MM.1S (cell line): ENCODE measurements at regions not wholly inside any gene's neighbourhood (a gene's known extent, or its start where the extent isn't known, plus 50 kb on each side); places are given as distances from the start of the nearest gene placed in this dataset.
A peak's percentile ranks its signal among the peaks of the same experiment; 100 is the strongest.

Experiments used
- DNase-seq: peaks from one replicate; pipeline ENCODE4 v3.0.0-alpha.2; 2015
- H2AFZ ChIP-seq: fragments of 300-600 bp; sonication (generic); 2 replicates; pipeline ENCODE4 v1.6.0; 2016; ENCODE audit warnings: antibody characterized with exemption, low read length
- H3F3A ChIP-seq: fragments of 300-600 bp; sonication (generic); 2 replicates; pipeline ENCODE4 v1.6.1; 2016; ENCODE audit warnings: mild to moderate bottlenecking, antibody characterized with exemption, low read length, moderate library complexity, mixed read lengths; ENCODE audit not compliant: insufficient read depth
- H3K27ac ChIP-seq: fragments of 300-600 bp; sonication (generic); 2 replicates; pipeline ENCODE4 v1.5.1; 2016; ENCODE audit warnings: mild to moderate bottlenecking, low read length
- H3K27me3 ChIP-seq: fragments of 300-600 bp; sonication (generic); replicated peaks from 2 replicates; pipeline ENCODE4 v1.6.0; 2016; ENCODE audit warnings: low read length; ENCODE audit not compliant: insufficient read depth
- H3K36me3 ChIP-seq: fragments of 300-600 bp; sonication (generic); replicated peaks from 2 replicates; pipeline ENCODE4 v1.6.1; 2016; ENCODE audit warnings: mild to moderate bottlenecking, low read length, mixed read lengths; ENCODE audit not compliant: insufficient read depth
- H3K4me1 ChIP-seq: fragments of 300-600 bp; sonication (generic); 2 replicates; pipeline ENCODE4 v1.6.1; 2016; ENCODE audit warnings: low read length, mixed read lengths
- H3K4me2 ChIP-seq: fragments of 300-600 bp; sonication (generic); 2 replicates; pipeline ENCODE4 v1.6.0; 2016; ENCODE audit warnings: low read depth, low read length
- H3K4me3 ChIP-seq: fragments of 300-600 bp; sonication (generic); 2 replicates; pipeline ENCODE4 v1.5.1; 2016; ENCODE audit warnings: low read length, mixed read lengths
- H3K79me2 ChIP-seq: fragments of 300-600 bp; sonication (generic); 2 replicates; pipeline ENCODE4 v1.6.1; 2016; ENCODE audit warnings: mixed run types, low read length, mixed read lengths
- H3K9ac ChIP-seq: fragments of 300-600 bp; sonication (generic); 2 replicates; pipeline ENCODE4 v1.6.1; 2016; ENCODE audit warnings: low read length, mixed read lengths
- H3K9me2 ChIP-seq: fragments of 300-600 bp; sonication (generic); replicated peaks from 2 replicates; pipeline ENCODE4 v1.6.1; 2016; ENCODE audit warnings: mild to moderate bottlenecking, low read length, mixed read lengths; ENCODE audit not compliant: insufficient read depth
- H3K9me3 ChIP-seq: fragments of 300-600 bp; sonication (generic); replicated peaks from 2 replicates; pipeline ENCODE4 v1.6.1; 2016; ENCODE audit warnings: mild to moderate bottlenecking, low read length, mixed read lengths; ENCODE audit not compliant: insufficient read depth
- H4K20me1 ChIP-seq: fragments of 300-600 bp; sonication (generic); 2 replicates; pipeline ENCODE4 v1.6.1; 2016; ENCODE audit warnings: mild to moderate bottlenecking, low read length, moderate library complexity, mixed read lengths; ENCODE audit not compliant: insufficient read depth
- EZH2 ChIP-seq: fragments of 300-600 bp; sonication (generic); optimal IDR thresholded peaks from 2 replicates; pipeline ENCODE3; 2017; ENCODE audit warnings: low read depth, mild to moderate bottlenecking, antibody characterized with exemption, low read length, mixed read lengths
- EZH2phosphoT487 ChIP-seq: fragments of 300-600 bp; sonication (generic); IDR thresholded peaks from 2 replicates; pipeline ENCODE4 v1.6.1; 2018; ENCODE audit warnings: antibody characterized with exemption, low read length
- TF ChIP-seq, protein P1 (sequence below): fragments of 300-600 bp; sonication (generic); IDR thresholded peaks from 2 replicates; pipeline ENCODE4 v1.5.1; 2016; ENCODE audit warnings: antibody characterized with exemption, low read length, mixed read lengths

DNA sequence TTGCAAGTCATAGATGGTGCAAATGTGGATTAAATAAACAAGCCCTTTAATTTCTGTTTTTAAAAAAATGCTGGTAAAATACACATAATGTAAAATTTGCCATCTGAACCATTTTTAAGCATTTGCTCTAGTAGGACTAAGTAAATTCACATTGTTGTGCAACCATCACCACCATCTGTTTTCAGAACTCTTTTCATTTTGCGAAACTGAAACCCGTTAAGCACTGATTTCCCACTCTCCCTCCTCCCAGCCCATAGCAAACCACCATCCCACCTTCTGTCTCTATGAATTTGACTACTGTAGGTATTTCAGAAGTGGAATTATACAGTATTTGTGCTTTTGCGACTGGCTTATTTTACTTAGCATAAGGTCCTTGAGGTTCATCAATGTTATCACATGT is 103.3 kb upstream of the CNTLN start:
- no peak overlapping the region for H3K9ac ChIP-seq
- H3K4me2 ChIP-seq, result no peak overlapping the region
- TF ChIP-seq, protein P1, sequence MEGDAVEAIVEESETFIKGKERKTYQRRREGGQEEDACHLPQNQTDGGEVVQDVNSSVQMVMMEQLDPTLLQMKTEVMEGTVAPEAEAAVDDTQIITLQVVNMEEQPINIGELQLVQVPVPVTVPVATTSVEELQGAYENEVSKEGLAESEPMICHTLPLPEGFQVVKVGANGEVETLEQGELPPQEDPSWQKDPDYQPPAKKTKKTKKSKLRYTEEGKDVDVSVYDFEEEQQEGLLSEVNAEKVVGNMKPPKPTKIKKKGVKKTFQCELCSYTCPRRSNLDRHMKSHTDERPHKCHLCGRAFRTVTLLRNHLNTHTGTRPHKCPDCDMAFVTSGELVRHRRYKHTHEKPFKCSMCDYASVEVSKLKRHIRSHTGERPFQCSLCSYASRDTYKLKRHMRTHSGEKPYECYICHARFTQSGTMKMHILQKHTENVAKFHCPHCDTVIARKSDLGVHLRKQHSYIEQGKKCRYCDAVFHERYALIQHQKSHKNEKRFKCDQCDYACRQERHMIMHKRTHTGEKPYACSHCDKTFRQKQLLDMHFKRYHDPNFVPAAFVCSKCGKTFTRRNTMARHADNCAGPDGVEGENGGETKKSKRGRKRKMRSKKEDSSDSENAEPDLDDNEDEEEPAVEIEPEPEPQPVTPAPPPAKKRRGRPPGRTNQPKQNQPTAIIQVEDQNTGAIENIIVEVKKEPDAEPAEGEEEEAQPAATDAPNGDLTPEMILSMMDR, result no peak
- TF ChIP-seq EZH2phosphoT487 (no peak), EZH2 (no peak)
- no peaks in the 10 kb centered on the region for H4K20me1 ChIP-seq
- no peak overlapping the region for H3K4me3 ChIP-seq
- H3K79me2 ChIP-seq, result no peaks in the 10 kb centered on the region
- H3K36me3 ChIP-seq, result no peaks in the 10 kb centered on the region
- 0 out of 2 replicates have a peak, but pooled peaks cover 3% of the 10 kb centered on the region for H3K4me1 ChIP-seq
- H3F3A ChIP-seq, result no peaks in the 10 kb centered on the region
- no peaks in the 10 kb centered on the region for H3K27me3 ChIP-seq
- no peak overlapping the region for H2AFZ ChIP-seq
- no peak overlapping the region for H3K27ac ChIP-seq
- H3K9me2 ChIP-seq, result no peaks in the 10 kb centered on the region
- peak; percentile 39 for DNase-seq
- H3K9me3 ChIP-seq, result no peaks in the 10 kb centered on the region

DNA sequence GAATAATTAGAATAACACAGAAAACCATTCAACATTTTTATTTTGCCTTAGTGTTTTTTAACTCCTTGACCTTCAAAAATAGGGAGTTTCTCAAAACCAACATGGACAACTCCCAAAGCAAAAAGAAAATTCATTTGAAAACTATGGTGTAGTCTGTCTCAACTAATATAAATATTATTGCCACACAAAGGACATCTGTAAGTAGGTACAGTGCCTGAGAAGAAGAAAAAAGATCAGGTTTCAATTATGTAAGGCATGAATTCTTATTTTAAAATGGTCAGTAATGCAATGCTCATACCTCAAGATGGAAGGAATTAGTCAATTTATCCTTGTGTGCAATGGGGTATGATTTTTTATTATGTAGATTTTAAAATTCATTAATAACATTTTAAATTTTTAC is 109.6 kb upstream of the CNTLN start:
- Histone ChIP-seq H3K9me2 (no peaks in the 10 kb centered on the region), H4K20me1 (no peaks in the 10 kb centered on the region), H3K27me3 (no peaks in the 10 kb centered on the region), H3K4me2 (no peak overlapping the region), H3K9ac (no peak overlapping the region), H3K9me3 (no peaks in the 10 kb centered on the region), H2AFZ (no peak overlapping the region), H3K36me3 (no peaks in the 10 kb centered on the region), H3K79me2 (no peaks in the 10 kb centered on the region), H3K4me3 (no peak overlapping the region), H3K4me1 (no peaks in the 10 kb centered on the region), H3F3A (no peaks in the 10 kb centered on the region), H3K27ac (no peak overlapping the region)
- TF ChIP-seq EZH2phosphoT487 (no peak), EZH2 (no peak)
- TF ChIP-seq, protein P1, result no peak
- no peak for DNase-seq

DNA sequence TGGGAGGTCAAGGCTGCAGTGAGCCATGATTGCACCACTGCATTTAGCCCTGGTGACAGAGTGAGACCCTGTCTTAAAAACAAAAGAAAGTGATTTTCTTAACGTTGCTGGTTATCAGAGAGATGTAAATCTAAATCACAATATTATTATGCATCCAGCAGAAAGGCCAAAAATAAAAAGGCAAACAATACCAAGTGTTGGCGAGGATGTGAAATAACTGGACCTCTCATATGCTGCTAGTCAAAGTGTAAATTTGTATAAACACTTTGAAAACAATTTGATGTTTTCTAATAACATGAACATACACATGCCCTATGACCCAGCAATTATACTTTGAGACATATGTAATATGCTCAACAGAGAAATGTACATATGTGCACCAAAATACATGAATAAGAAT is 110.7 kb upstream of the CNTLN start:
- H3K27ac ChIP-seq, result no peak overlapping the region
- no peaks in the 10 kb centered on the region for H4K20me1 ChIP-seq
- H2AFZ ChIP-seq, result no peak overlapping the region
- no peak overlapping the region for H3K4me2 ChIP-seq
- no peaks in the 10 kb centered on the region for H3K36me3 ChIP-seq
- no peaks in the 10 kb centered on the region for H3F3A ChIP-seq
- DNase-seq, result no peak
- no peaks in the 10 kb centered on the region for H3K4me1 ChIP-seq
- H3K79me2 ChIP-seq, result no peaks in the 10 kb centered on the region
- no peaks in the 10 kb centered on the region for H3K9me3 ChIP-seq
- no peaks in the 10 kb centered on the region for H3K27me3 ChIP-seq
- TF ChIP-seq EZH2phosphoT487, result no peak
- TF ChIP-seq, protein P1, result no peak
- no peak for TF ChIP-seq EZH2
- no peaks in the 10 kb centered on the region for H3K9me2 ChIP-seq
- no peak overlapping the region for H3K9ac ChIP-seq
- H3K4me3 ChIP-seq, result no peak overlapping the region
